ENCODE measurements at regions not wholly inside any gene's neighbourhood (a gene's known extent, or its start where the extent isn't known, plus 50 kb on each side); places are given as distances from the start of the nearest gene placed in this dataset.

DNA sequence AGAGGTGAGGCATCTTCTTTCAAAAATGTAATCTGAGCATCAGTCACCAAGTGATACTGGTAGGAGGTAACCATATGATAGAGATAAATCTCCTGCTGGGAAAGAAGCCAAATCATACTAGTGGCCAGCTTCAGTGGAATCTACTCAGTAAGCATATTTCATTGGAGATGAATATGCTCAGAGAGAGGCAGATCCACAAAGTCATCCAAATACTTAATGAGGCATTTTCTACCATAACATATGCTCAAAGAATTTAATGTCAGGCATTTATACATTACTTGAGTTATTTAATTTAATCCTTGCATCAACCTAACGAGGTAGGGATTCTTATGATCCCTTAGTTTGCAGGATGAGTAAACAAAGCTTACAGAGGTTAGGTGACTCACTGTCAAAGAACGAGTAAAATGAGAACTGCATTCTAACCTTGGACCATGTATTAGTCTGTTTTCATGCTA is 50.9 kb upstream of the DMRTA1 start:
- peak; percentile 88 for DNase-seq (ENCODE audit: low spot score)

More for the DNA sequence above, 50.9 kb upstream of the DMRTA1 start:
- peak; percentile 92 for FAIRE-seq

All from RCC 7860 (cell line).